H1 (cell line): ENCODE measurements at regions not wholly inside any gene's neighbourhood (a gene's known extent, or its start where the extent isn't known, plus 50 kb on each side); places are given as distances from the start of the nearest gene placed in this dataset.

Experiments used
- CTCF ChIA-PET: fragments of 300-600 bp; sonication (Branson Sonifier 250); formaldehyde crosslinking; loops from one replicate; lab custom pipeline; 2021; ENCODE audit not compliant: partially characterized antibody; lab: Charles Lee
- POLR2A ChIA-PET: fragments of 300-600 bp; sonication (Branson Sonifier 250); formaldehyde crosslinking; loops from one replicate; lab custom pipeline; 2021; ENCODE audit warnings: inconsistent platforms; ENCODE audit not compliant: partially characterized antibody; lab: Charles Lee
- DNase-seq, 2 experiments: peaks; one replicate each; pipeline versions ENCODE4 v3.0.0 to v3.0.0-alpha.2; 2010 to 2022; ENCODE audit warnings: low spot score in 2 of 2, low read depth in 1 of 2, mixed read lengths in 1 of 2
- FAIRE-seq: peaks from 2 replicates; lab custom pipeline; 2011; peaks lifted over from hg19 to GRCh38; lab: Jason Lieb, UNC
- H2AFZ ChIP-seq: 2 replicates; pipeline ENCODE4 v1.8.1; 2012; ENCODE audit warnings: low read length, inconsistent platforms
- H2AK5ac ChIP-seq: 2 replicates; pipeline ENCODE4 v1.6.1; 2013; ENCODE audit warnings: low read depth, low read length
- H2BK120ac ChIP-seq: replicated peaks from 2 replicates; pipeline ENCODE3; 2013; ENCODE audit warnings: low read depth, low read length, inconsistent platforms
- H2BK12ac ChIP-seq: 2 replicates; pipeline ENCODE4 v1.6.1; 2013; ENCODE audit warnings: low read depth, low read length
- H2BK15ac ChIP-seq: 2 replicates; pipeline ENCODE4 v1.6.1; 2013; ENCODE audit warnings: low read length
- H2BK20ac ChIP-seq: 2 replicates; pipeline ENCODE4 v1.6.1; 2013; ENCODE audit warnings: low read length
- H2BK5ac ChIP-seq: 2 replicates; pipeline ENCODE4 v1.6.1; 2013; ENCODE audit warnings: low read depth, low read length
- H3K14ac ChIP-seq: 2 replicates; pipeline ENCODE4 v1.6.1; 2013; ENCODE audit warnings: inconsistent platforms; ENCODE audit not compliant: insufficient read length
- H3K18ac ChIP-seq: 2 replicates; pipeline ENCODE4 v1.6.1; 2013; ENCODE audit warnings: low read length; ENCODE audit errors: extremely low read depth
- H3K23ac ChIP-seq: 2 replicates; pipeline ENCODE4 v1.6.1; 2013; ENCODE audit warnings: inconsistent platforms; ENCODE audit not compliant: insufficient read length
- H3K23me2 ChIP-seq: 2 replicates; pipeline ENCODE4 v1.6.1; 2013; ENCODE audit warnings: low read depth, low read length
- H3K27ac ChIP-seq: 2 replicates; pipeline ENCODE4 v1.6.1; 2011; ENCODE audit warnings: low read depth, low read length, inconsistent platforms
- H3K27me3 ChIP-seq, 4 experiments: replicated peaks in 1 of 4; 1 replicate in 1 of 4; 2 replicates in 3 of 4; pipeline versions ENCODE4 v1.6.1 to v1.8.1; 2011 to 2013; ENCODE audit warnings: low read length in 3 of 4, mild to moderate bottlenecking in 3 of 4, inconsistent platforms in 2 of 4, mixed read lengths in 2 of 4, moderate library complexity in 1 of 4; ENCODE audit not compliant: control insufficient read depth in 3 of 4, insufficient read depth in 3 of 4; ENCODE audit errors: extremely low read depth in 1 of 4
- H3K36me3 ChIP-seq, 4 experiments: 2 replicates each; pipeline versions ENCODE4 v1.6.1 to v1.8.1; 2011 to 2013; ENCODE audit warnings: mild to moderate bottlenecking in 4 of 4, low read length in 3 of 4, moderate library complexity in 2 of 4, control low read depth in 1 of 4, inconsistent platforms in 1 of 4; ENCODE audit not compliant: insufficient read depth in 4 of 4, control insufficient read depth in 2 of 4
- H3K4ac ChIP-seq: replicated peaks from 2 replicates; pipeline ENCODE3; 2013; ENCODE audit warnings: low read length, low read depth, mixed read lengths, inconsistent platforms; ENCODE audit not compliant: insufficient read length
- H3K4me1 ChIP-seq, 4 experiments: replicated peaks in 1 of 4; 1 replicate in 1 of 4; 2 replicates in 3 of 4; pipeline versions ENCODE4 v1.6.1 to v1.8.1; 2011 to 2013; ENCODE audit warnings: low read length in 3 of 4, inconsistent platforms in 2 of 4, mixed read lengths in 1 of 4; ENCODE audit not compliant: insufficient read depth in 4 of 4, control insufficient read depth in 3 of 4
- H3K4me2 ChIP-seq, 2 experiments: 2 replicates each; pipeline versions ENCODE4 v1.6.1 to v1.8.1; 2011 to 2013; ENCODE audit warnings: low read depth in 2 of 2, low read length in 2 of 2, control low read depth in 1 of 2, inconsistent platforms in 1 of 2, mild to moderate bottlenecking in 1 of 2; ENCODE audit not compliant: insufficient read depth in 1 of 2
- H3K4me3 ChIP-seq, 4 experiments: fragments of 200-600, 300-600 bp in 1 of 4; sonication (generic), shearing (Covaris generic), sonication (Bioruptor Twin) in 1 of 4; 2 replicates each; pipeline versions ENCODE4 v1.5.1 to v1.8.1; 2011 to 2016; ENCODE audit warnings: low read length in 4 of 4, low read depth in 3 of 4, control low read depth in 2 of 4, inconsistent platforms in 2 of 4, mild to moderate bottlenecking in 2 of 4, mixed read lengths in 1 of 4, moderate library complexity in 1 of 4; ENCODE audit not compliant: insufficient read depth in 2 of 4; ENCODE audit errors: extremely low read depth in 1 of 4
- H3K56ac ChIP-seq: replicated peaks from 2 replicates; pipeline ENCODE3; 2013; ENCODE audit warnings: low read depth, mild to moderate bottlenecking, mixed read lengths, low read length, inconsistent platforms; ENCODE audit not compliant: insufficient read length
- H3K79me1 ChIP-seq: 2 replicates; pipeline ENCODE4 v1.6.1; 2013; ENCODE audit warnings: low read depth, low read length, control low read depth
- H3K79me2 ChIP-seq, 2 experiments: 2 replicates each; pipeline versions ENCODE4 v1.6.1 to v1.8.1; 2012 to 2013; ENCODE audit warnings: low read length in 2 of 2, mild to moderate bottlenecking in 2 of 2, inconsistent platforms in 1 of 2; ENCODE audit not compliant: insufficient read depth in 2 of 2, control insufficient read depth in 1 of 2
- H3K9ac ChIP-seq, 4 experiments: replicated peaks in 1 of 4; 1 replicate in 1 of 4; 2 replicates in 3 of 4; pipeline versions ENCODE4 v1.6.1 to v1.8.1; 2011 to 2013; ENCODE audit warnings: low read depth in 3 of 4, low read length in 3 of 4, control low read depth in 2 of 4, mild to moderate bottlenecking in 2 of 4, moderate library complexity in 2 of 4, inconsistent platforms in 1 of 4; ENCODE audit errors: extremely low read depth in 1 of 4
- H3K9me3 ChIP-seq, 2 experiments: 2 replicates each; pipeline versions ENCODE4 v1.6.1 to v1.8.1; 2012 to 2013; ENCODE audit warnings: mild to moderate bottlenecking in 2 of 2, moderate library complexity in 2 of 2, control low read depth in 1 of 2, inconsistent platforms in 1 of 2, low read depth in 1 of 2, low read length in 1 of 2, mixed read lengths in 1 of 2; ENCODE audit not compliant: insufficient read depth in 2 of 2
- H4K20me1 ChIP-seq, 2 experiments: replicated peaks in 1 of 2; 2 replicates each; pipeline versions ENCODE3 to v1.8.1; 2011 to 2013; ENCODE audit warnings: inconsistent platforms in 2 of 2, low read length in 2 of 2, mild to moderate bottlenecking in 1 of 2; ENCODE audit not compliant: insufficient read depth in 2 of 2, control insufficient read depth in 1 of 2
- H4K5ac ChIP-seq: 2 replicates; pipeline ENCODE4 v1.6.1; 2013; ENCODE audit warnings: low read length, low read depth, mixed read lengths, inconsistent platforms; ENCODE audit not compliant: insufficient read length
- H4K8ac ChIP-seq: 2 replicates; pipeline ENCODE4 v1.8.0; 2013; ENCODE audit warnings: mild to moderate bottlenecking, moderate library complexity, low read length, inconsistent platforms; ENCODE audit not compliant: insufficient read depth; ENCODE audit errors: extremely low read depth
- H4K91ac ChIP-seq: replicated peaks from 2 replicates; pipeline ENCODE3; 2013; ENCODE audit warnings: low read length, mixed read lengths, inconsistent platforms; ENCODE audit not compliant: insufficient read length
- BACH1 ChIP-seq: IDR thresholded peaks from 2 replicates; pipeline ENCODE4 v1.6.1; 2012; ENCODE audit warnings: low read length, improper control_type of control experiment
- CHD1 ChIP-seq: IDR thresholded peaks from 2 replicates; pipeline ENCODE4 v1.6.1; 2012; ENCODE audit warnings: low read depth, low read length, improper control_type of control experiment
- CREB1 ChIP-seq: IDR thresholded peaks from 2 replicates; pipeline ENCODE4 v1.6.1; 2012; ENCODE audit warnings: inconsistent platforms
- HDAC2 ChIP-seq, 2 experiments: fragments of 300-600 bp in 1 of 2; sonication (generic) in 1 of 2; IDR thresholded peaks; 2 replicates each; pipeline ENCODE4 v1.6.1; 2011 to 2012; ENCODE audit warnings: low read depth in 2 of 2, low read length in 2 of 2, mild to moderate bottlenecking in 2 of 2, moderate library complexity in 2 of 2, borderline replicate concordance in 1 of 2, inconsistent platforms in 1 of 2
- KDM1A ChIP-seq: fragments of 200-600, 300-600 bp; sonication (generic); IDR thresholded peaks from 2 replicates; pipeline ENCODE4 v1.7.1; 2016; ENCODE audit warnings: mild to moderate bottlenecking, low read length, borderline replicate concordance
- KDM5A ChIP-seq: fragments of 200-600 bp; IDR thresholded peaks from 2 replicates; pipeline ENCODE4 v1.7.1; 2012; ENCODE audit warnings: mild to moderate bottlenecking, low read length, inconsistent platforms, mixed read lengths
- MAX ChIP-seq: IDR thresholded peaks from 2 replicates; pipeline ENCODE4 v1.6.1; 2012; ENCODE audit warnings: inconsistent platforms
- RFX5 ChIP-seq: IDR thresholded peaks from 2 replicates; pipeline ENCODE4 v1.6.1; 2011; ENCODE audit warnings: low read depth, low read length, improper control_type of control experiment, borderline replicate concordance
- SAP30 ChIP-seq: fragments of 300-600 bp; sonication (generic); IDR thresholded peaks from 2 replicates; pipeline ENCODE4 v1.7.1; 2012; ENCODE audit warnings: low read length, moderate library complexity, mild to moderate bottlenecking, inconsistent platforms; ENCODE audit not compliant: insufficient read depth, insufficient replicate concordance
- SRF ChIP-seq: IDR thresholded peaks from 2 replicates; pipeline ENCODE4 v1.6.1; 2011; ENCODE audit warnings: mild to moderate bottlenecking, low read depth, low read length, moderate library complexity
- TAF1 ChIP-seq: IDR thresholded peaks from 2 replicates; pipeline ENCODE4 v1.6.1; 2011; ENCODE audit warnings: mild to moderate bottlenecking, low read depth, low read length
- TEAD4 ChIP-seq: IDR thresholded peaks from 2 replicates; pipeline ENCODE4 v1.6.1; 2012; ENCODE audit warnings: low read depth, low read length, inconsistent platforms, mixed read lengths
- WGBS, 2 experiments: shearing (Covaris generic) in 1 of 2; methylation state at CpG; one replicate each; pipeline versions ENCODE4 v1.1.6 to v1.1.7; 2013 to 2015; ENCODE audit warnings: low lambda C conversion rate in 2 of 2, mixed read lengths in 2 of 2, inconsistent platforms in 1 of 2, low coverage in 1 of 2, missing lambda C conversion rate in 1 of 2; ENCODE audit not compliant: insufficient replicate concordance in 2 of 2, insufficient coverage in 1 of 2, insufficient read length in 1 of 2; ENCODE audit errors: extremely low coverage in 1 of 2, missing lambda C conversion rate in 1 of 2; 5-methylcytosine and 5-hydroxymethylcytosine counted together

- Histone ChIP-seq H3K56ac (no peak overlapping the region), H3K27me3 (no peaks in the 10 kb centered on the region), H3K27ac (no peak overlapping the region), H3K9ac (no peak overlapping the region), H3K4ac (no peak overlapping the region), H4K5ac (no peak overlapping the region), H2BK20ac (no peak overlapping the region), H4K8ac (no peak overlapping the region), H2BK12ac (no peak overlapping the region), H3K4me2 (no peak overlapping the region), H3K14ac (no peak overlapping the region), H2BK120ac (no peak overlapping the region), H2AK5ac (no peak overlapping the region), H3K23ac (no peak overlapping the region), H4K20me1 (no peaks in the 10 kb centered on the region), H3K4me3 (no peak overlapping the region), H3K4me1 (no peaks in the 10 kb centered on the region), H3K36me3 (no peaks in the 10 kb centered on the region), H3K79me1 (no peaks in the 10 kb centered on the region), H4K91ac (no peak overlapping the region), H3K9me3 (peaks cover 0 to 4% of the 10 kb centered on the region in 2 experiments; a peak in 1 of 4 replicates), H3K23me2 (no peaks in the 10 kb centered on the region), H2BK15ac (no peak overlapping the region), H3K79me2 (no peaks in the 10 kb centered on the region), H3K18ac (no peak overlapping the region), H2BK5ac (no peak overlapping the region), H2AFZ (no peak overlapping the region)
- TF ChIP-seq MAX (no peak), TAF1 (no peak), RFX5 (no peak), KDM5A (no peak), SAP30 (no peak), KDM1A (no peak), SRF (no peak), BACH1 (no peak), TEAD4 (no peak), CREB1 (no peak), HDAC2 (IDR thresholded peaks at IDR 0.05; ENCODE audit: borderline replicate concordance in 1 of 2, low read depth in 2 of 2, low read length in 2 of 2) (no peak), CHD1 (no peak)
- WGBS, 2 experiments, result 82% methylated on average over 3 of the region's 3 CpGs; no CpG with 5 or more reads in 1 of the 2 experiments
- DNase-seq (no peak), FAIRE-seq (no peak)
- CTCF ChIA-PET, result no interaction called here
- POLR2A ChIA-PET, result no interaction called here
Measured at GRCh38 chr6:54587277-54587676, 259.3 kb upstream of the FAM83B start.
